SU-DHL-6 (cell line): ENCODE measurements at regions not wholly inside any gene's neighbourhood (a gene's known extent, or its start where the extent isn't known, plus 50 kb on each side); places are given as distances from the start of the nearest gene placed in this dataset.

Source experiments
- CTCF ChIP-seq: fragments of 200-600 bp; sonication (generic); IDR thresholded peaks from one replicate; pipeline ENCODE4 v1.5.1; 2017; ENCODE audit warnings: antibody characterized with exemption, mild to moderate bottlenecking, low read length, moderate library complexity; ENCODE audit not compliant: insufficient read depth, poor library complexity, severe bottlenecking
- EZH2phosphoT487 ChIP-seq: fragments of 200-600 bp; sonication (generic), shearing (Covaris generic); conservative IDR thresholded peaks from 2 replicates; pipeline ENCODE4 v1.6.1; 2018; ENCODE audit warnings: mild to moderate bottlenecking, antibody characterized with exemption, low read length, moderate library complexity, mixed read lengths

DNA sequence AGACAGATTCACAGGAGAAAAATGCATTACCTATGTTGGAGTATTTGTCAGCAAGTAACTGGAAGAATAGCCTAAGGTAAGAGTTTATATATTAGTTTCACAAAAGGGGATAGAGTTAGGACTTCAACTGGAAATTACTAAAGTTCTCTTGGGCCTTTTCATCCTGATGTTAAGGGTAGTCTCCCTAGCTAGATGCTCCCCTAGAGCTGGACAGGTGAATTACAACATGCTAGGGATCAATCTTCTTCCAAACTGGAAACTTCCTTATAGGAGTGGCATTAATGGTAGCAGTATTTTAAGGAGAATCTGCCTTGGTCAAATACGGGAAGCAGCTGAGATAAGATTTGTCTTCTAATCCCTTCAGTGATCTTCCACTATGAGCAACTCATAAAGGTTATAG, 632.8 kb upstream of the RAG2 start:
- TF ChIP-seq CTCF (no peak), EZH2phosphoT487 (no peak)
